GM12878 (cell line): ENCODE measurements at regions not wholly inside any gene's neighbourhood (a gene's known extent, or its start where the extent isn't known, plus 50 kb on each side); places are given as distances from the start of the nearest gene placed in this dataset.

Experiments
- ATAC-seq: fragments of 200-7000 bp; cut with Tn5 transposase; 3 replicates; pipeline ENCODE4 v1.9.1; 2020; ENCODE audit warnings: mild to moderate bottlenecking, moderate library complexity
- BruUV-seq: library from RNA; stranded (reverse); fragments of 400-500 nt; replicated peaks from 2 replicates; lab custom pipeline; 2021; lab: Mats Ljungman, UMichigan
- CTCF ChIA-PET: fragments of 300-600 bp; sonication (Branson Sonifier 250); formaldehyde crosslinking; extraction: SDS; loops from one replicate; lab custom pipeline; 2021; ENCODE audit warnings: inconsistent platforms; lab: Yijun Ruan, JAX
- POLR2A ChIA-PET: fragments of 350-600 bp; formaldehyde crosslinking; extraction: SDS; loops from one replicate; lab custom pipeline; 2021; ENCODE audit warnings: inconsistent platforms; lab: Charles Lee
- RAD21 ChIA-PET: fragments of 300-600 bp; sonication (Branson Sonifier 250); formaldehyde crosslinking; loops from one replicate; lab custom pipeline; 2023; ENCODE audit warnings: antibody characterized with exemption; ENCODE audit not compliant: unreplicated experiment; lab: Charles Lee
- SMC1A ChIA-PET: fragments of 300-600 bp; sonication (Branson Sonifier 250); formaldehyde crosslinking; loops from one replicate; lab custom pipeline; 2023; ENCODE audit not compliant: unreplicated experiment, uncharacterized antibody; lab: Charles Lee
- DNase-seq: peaks from one replicate; pipeline ENCODE4 v3.0.0-alpha.2; 2011; ENCODE audit warnings: low read depth, low spot score
- FAIRE-seq: peaks from 3 replicates; lab custom pipeline; 2011; peaks lifted over from hg19 to GRCh38; lab: Jason Lieb, UNC
- H2AFZ ChIP-seq: 2 replicates; pipeline ENCODE4 v1.6.0; 2011; ENCODE audit warnings: low read depth, low read length, control low read depth; ENCODE audit not compliant: control insufficient read depth
- H3K27ac ChIP-seq: 2 replicates; pipeline ENCODE4 v1.5.1; 2011; ENCODE audit warnings: control low read depth; ENCODE audit not compliant: control insufficient read depth, insufficient read depth
- H3K27me3 ChIP-seq, 2 experiments: replicated peaks in 1 of 2; 2 replicates each; pipeline versions ENCODE4 v1.6.0 to v1.6.1; 2011; ENCODE audit warnings: low read length in 1 of 2; ENCODE audit not compliant: control insufficient read depth in 2 of 2, insufficient read depth in 2 of 2
- H3K36me3 ChIP-seq, 2 experiments: 2 replicates each; pipeline ENCODE4 v1.5.1; 2011; ENCODE audit warnings: low read length in 1 of 2; ENCODE audit not compliant: control insufficient read depth in 2 of 2, insufficient read depth in 2 of 2
- H3K4me1 ChIP-seq: 2 replicates; pipeline ENCODE4 v1.6.1; 2011; ENCODE audit warnings: mild to moderate bottlenecking, low read length, moderate library complexity, mixed read lengths; ENCODE audit not compliant: control insufficient read depth, insufficient read depth
- H3K4me2 ChIP-seq: 2 replicates; pipeline ENCODE4 v1.6.0; 2011; ENCODE audit warnings: control low read depth; ENCODE audit not compliant: control insufficient read depth, insufficient read depth
- H3K4me3 ChIP-seq: fragments of 200-600 bp; sonication (generic); 2 replicates; pipeline ENCODE4 v1.5.1; 2016
- H3K79me2 ChIP-seq: 2 replicates; pipeline ENCODE4 v1.6.0; 2011; ENCODE audit warnings: low read length; ENCODE audit not compliant: control insufficient read depth, insufficient read depth
- H3K9ac ChIP-seq: 2 replicates; pipeline ENCODE4 v1.8.0; 2011; ENCODE audit warnings: low read length, control low read depth, mixed read lengths; ENCODE audit not compliant: control insufficient read depth, insufficient read depth
- H3K9me3 ChIP-seq: replicated peaks from 3 replicates; pipeline ENCODE4 v1.5.1; 2011; ENCODE audit warnings: mild to moderate bottlenecking, low read length; ENCODE audit not compliant: control insufficient read depth, insufficient read depth
- H4K20me1 ChIP-seq: 2 replicates; pipeline ENCODE4 v1.6.0; 2011; ENCODE audit not compliant: control insufficient read depth, insufficient read depth
- RCOR1 ChIP-seq: conservative IDR thresholded peaks from 2 replicates; pipeline ENCODE4 v1.6.1; 2012; ENCODE audit warnings: low read depth, low read length, improper control_type of control experiment
- YY1 ChIP-seq: IDR thresholded peaks from 2 replicates; pipeline ENCODE4 v1.6.1; 2011; ENCODE audit warnings: low read depth, mild to moderate bottlenecking, low read length
- WGBS: methylation state at CpG from one replicate; pipeline ENCODE4 v1.1.6; 2016; ENCODE audit warnings: low lambda C conversion rate; ENCODE audit not compliant: insufficient replicate concordance, insufficient coverage; ENCODE audit errors: missing lambda C conversion rate; 5-methylcytosine and 5-hydroxymethylcytosine counted together
- in situ Hi-C: fragments of 300-500 bp; cut with MboI; formaldehyde crosslinking; loops from 9 replicates; pipeline ENCODE4 v1.14.3; 2018; ENCODE audit warnings: mixed read lengths
- intact Hi-C: fragments of 100-400 bp; cut with micrococcal nuclease; formaldehyde crosslinking; loops from one replicate; pipeline ENCODE4 v1.14.2; 2022; ENCODE audit not compliant: unreplicated experiment
- TF ChIP-seq, protein P1 (sequence below): fragments of 450-650 bp; IDR thresholded peaks from 2 replicates; pipeline ENCODE4 v1.6.1; 2017; ENCODE audit warnings: antibody characterized with exemption, mild to moderate bottlenecking, moderate library complexity

DNA sequence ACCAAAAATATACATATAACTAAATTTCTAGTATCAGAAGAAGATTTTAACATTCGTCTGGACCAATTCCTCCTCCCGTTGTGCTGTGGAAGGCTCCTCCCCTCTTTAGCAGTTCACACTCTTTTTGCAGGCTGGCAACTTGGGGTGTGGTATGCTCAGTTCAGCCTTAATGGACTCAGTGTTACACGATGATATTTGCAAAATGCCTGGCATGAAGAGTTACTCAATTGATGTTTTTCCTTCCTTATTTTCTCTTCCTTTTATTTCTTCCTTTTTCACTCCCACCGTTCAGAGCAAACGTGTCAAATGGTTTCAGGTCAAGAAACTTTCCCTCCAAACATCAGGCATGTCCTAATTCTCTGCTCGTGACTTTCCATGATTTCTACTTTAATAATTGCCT lies 248.3 kb downstream of the PHF14 start:
- WGBS = 11% methylated on average over 6 of the region's 6 CpGs
- in situ Hi-C loops (no loop called here), intact Hi-C loops (no loop called here)
- no peak for TF ChIP-seq RCOR1
- Histone ChIP-seq H3K4me3 (no peak overlapping the region), H3K79me2 (no peaks in the 10 kb centered on the region), H3K27ac (no peak overlapping the region), H3K27me3 (no peaks in the 10 kb centered on the region; a peak in 1 of 4 replicates), H2AFZ (no peak overlapping the region), H4K20me1 (no peaks in the 10 kb centered on the region), H3K9ac (no peak overlapping the region), H3K9me3 (no peaks in the 10 kb centered on the region), H3K36me3 (no peaks in the 10 kb centered on the region), H3K4me1 (no peaks in the 10 kb centered on the region), H3K4me2 (no peak overlapping the region)
- RAD21 ChIA-PET = no interaction called here
- DNase-seq = no peak
- BruUV-seq = no TSS peak
- POLR2A ChIA-PET = no interaction called here
- no peak for ATAC-seq
- SMC1A ChIA-PET = interaction anchor here (1.0 kb wide), 1 partner anchor 11 kb away, joined by 3 read pairs; no protein-coding TSS in a partner anchor
- no peak for FAIRE-seq
- CTCF ChIA-PET = no interaction called here

DNA sequence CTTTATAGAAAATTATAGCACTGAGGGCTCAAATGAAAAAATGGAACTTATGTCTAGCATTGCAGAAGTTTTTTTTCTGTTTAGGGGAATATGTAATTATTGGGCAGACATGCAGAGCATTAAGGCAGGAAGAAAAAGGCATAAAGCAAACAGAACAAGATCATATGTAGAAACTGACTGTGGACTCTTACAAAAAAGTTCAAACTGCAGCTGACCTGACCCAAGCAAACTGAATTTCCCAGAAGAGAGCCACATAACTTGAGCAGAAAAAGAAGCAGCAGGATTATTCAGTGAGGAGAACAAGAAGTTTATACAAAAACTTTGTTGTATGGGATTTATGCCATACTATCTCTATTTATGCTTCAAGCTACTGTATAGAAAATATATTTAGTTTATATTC lies 250.9 kb downstream of the PHF14 start:
- Histone ChIP-seq H3K4me2 (no peak overlapping the region), H3K9me3 (no peaks in the 10 kb centered on the region), H3K9ac (no peak overlapping the region), H3K27me3 (no peaks in the 10 kb centered on the region; a peak in 1 of 4 replicates), H4K20me1 (no peaks in the 10 kb centered on the region), H3K27ac (no peak overlapping the region), H2AFZ (no peak overlapping the region), H3K4me3 (no peak overlapping the region), H3K36me3 (no peaks in the 10 kb centered on the region)
- SMC1A ChIA-PET = interaction anchor here (1.2 kb wide), 1 partner anchor 8 kb away, joined by 6 read pairs; no protein-coding TSS in a partner anchor
- DNase-seq = no peak
- BruUV-seq = no TSS peak
- in situ Hi-C loops = no loop called here
- POLR2A ChIA-PET = no interaction called here
- no peak for FAIRE-seq
- no peak for ATAC-seq
- RAD21 ChIA-PET = no interaction called here
- TF ChIP-seq, protein P1, sequence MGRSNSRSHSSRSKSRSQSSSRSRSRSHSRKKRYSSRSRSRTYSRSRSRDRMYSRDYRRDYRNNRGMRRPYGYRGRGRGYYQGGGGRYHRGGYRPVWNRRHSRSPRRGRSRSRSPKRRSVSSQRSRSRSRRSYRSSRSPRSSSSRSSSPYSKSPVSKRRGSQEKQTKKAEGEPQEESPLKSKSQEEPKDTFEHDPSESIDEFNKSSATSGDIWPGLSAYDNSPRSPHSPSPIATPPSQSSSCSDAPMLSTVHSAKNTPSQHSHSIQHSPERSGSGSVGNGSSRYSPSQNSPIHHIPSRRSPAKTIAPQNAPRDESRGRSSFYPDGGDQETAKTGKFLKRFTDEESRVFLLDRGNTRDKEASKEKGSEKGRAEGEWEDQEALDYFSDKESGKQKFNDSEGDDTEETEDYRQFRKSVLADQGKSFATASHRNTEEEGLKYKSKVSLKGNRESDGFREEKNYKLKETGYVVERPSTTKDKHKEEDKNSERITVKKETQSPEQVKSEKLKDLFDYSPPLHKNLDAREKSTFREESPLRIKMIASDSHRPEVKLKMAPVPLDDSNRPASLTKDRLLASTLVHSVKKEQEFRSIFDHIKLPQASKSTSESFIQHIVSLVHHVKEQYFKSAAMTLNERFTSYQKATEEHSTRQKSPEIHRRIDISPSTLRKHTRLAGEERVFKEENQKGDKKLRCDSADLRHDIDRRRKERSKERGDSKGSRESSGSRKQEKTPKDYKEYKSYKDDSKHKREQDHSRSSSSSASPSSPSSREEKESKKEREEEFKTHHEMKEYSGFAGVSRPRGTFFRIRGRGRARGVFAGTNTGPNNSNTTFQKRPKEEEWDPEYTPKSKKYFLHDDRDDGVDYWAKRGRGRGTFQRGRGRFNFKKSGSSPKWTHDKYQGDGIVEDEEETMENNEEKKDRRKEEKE = no peak
- no peak for TF ChIP-seq YY1
- TF ChIP-seq, all 136 proteins: peak for 0
- Histone ChIP-seq H3K4me1 (no peaks in the 10 kb centered on the region), H3K79me2 (no peaks in the 10 kb centered on the region)
- intact Hi-C loops = no loop called here
- CTCF ChIA-PET = interaction anchor here (1.0 to 1.1 kb wide), 2 partner anchors 12 to 13 kb away, joined by 3 to 4 read pairs; no protein-coding TSS in a partner anchor
